AG09309 (cell line): ENCODE measurements at regions not wholly inside any gene's neighbourhood (a gene's known extent, or its start where the extent isn't known, plus 50 kb on each side); places are given as distances from the start of the nearest gene placed in this dataset.
A peak's percentile ranks its signal among the peaks of the same experiment; 100 is the strongest.

Source experiments
- DNase-seq: peaks from one replicate; pipeline ENCODE4 v3.0.0-alpha.2; 2010; ENCODE audit warnings: low read depth
- H3K4me3 ChIP-seq: 2 replicates; pipeline ENCODE4 v1.5.1; 2011; ENCODE audit warnings: mild to moderate bottlenecking, low read depth, low read length, moderate library complexity; ENCODE audit not compliant: control insufficient read depth
- CTCF ChIP-seq: IDR thresholded peaks from 2 replicates; pipeline ENCODE4 v1.5.1; 2011; ENCODE audit warnings: mild to moderate bottlenecking, low read depth, low read length, inconsistent platforms; ENCODE audit not compliant: insufficient read depth, control insufficient read depth; ENCODE audit errors: missing control alignments

GRCh38 chr7:114051871-114052331, 133.1 kb upstream of the PPP1R3A start:
- no peak for DNase-seq

GRCh38 chr7:114050571-114050970, 131.8 kb upstream of the PPP1R3A start:
- no peak overlapping the region for H3K4me3 ChIP-seq
- DNase-seq = no peak

More at GRCh38 chr7:114051871-114052331, 133.1 kb upstream of the PPP1R3A start:
- no peak overlapping the region for H3K4me3 ChIP-seq
- no peak for TF ChIP-seq CTCF

GRCh38 chr7:114048386-114049235, 129.8 kb upstream of the PPP1R3A start:
- H3K4me3 ChIP-seq = peak overlapping the region; percentile 33
- DNase-seq = no peak
- TF ChIP-seq CTCF = no peak

More at GRCh38 chr7:114050571-114050970, 131.8 kb upstream of the PPP1R3A start:
- no peak for TF ChIP-seq CTCF

GRCh38 chr7:114047889-114048288, 129.1 kb upstream of the PPP1R3A start:
- DNase-seq = peak; percentile 70
- TF ChIP-seq CTCF = no peak
- H3K4me3 ChIP-seq = no peak overlapping the region; the same call in 1 of the 2 replicates

- no peak for DNase-seq
- TF ChIP-seq CTCF = no peak
Observed at GRCh38 chr7:114033475-114033874, 114.7 kb upstream of the PPP1R3A start.

GRCh38 chr7:114026486-114027089, 107.8 kb upstream of the PPP1R3A start:
- peak; percentile 17 for DNase-seq
- no peak overlapping the region for H3K4me3 ChIP-seq
- peak; percentile 46 for TF ChIP-seq CTCF

More at GRCh38 chr7:114033475-114033874, 114.7 kb upstream of the PPP1R3A start:
- H3K4me3 ChIP-seq = no peak overlapping the region
